ENCODE measurements at regions not wholly inside any gene's neighbourhood (a gene's known extent, or its start where the extent isn't known, plus 50 kb on each side); places are given as distances from the start of the nearest gene placed in this dataset.

DNA sequence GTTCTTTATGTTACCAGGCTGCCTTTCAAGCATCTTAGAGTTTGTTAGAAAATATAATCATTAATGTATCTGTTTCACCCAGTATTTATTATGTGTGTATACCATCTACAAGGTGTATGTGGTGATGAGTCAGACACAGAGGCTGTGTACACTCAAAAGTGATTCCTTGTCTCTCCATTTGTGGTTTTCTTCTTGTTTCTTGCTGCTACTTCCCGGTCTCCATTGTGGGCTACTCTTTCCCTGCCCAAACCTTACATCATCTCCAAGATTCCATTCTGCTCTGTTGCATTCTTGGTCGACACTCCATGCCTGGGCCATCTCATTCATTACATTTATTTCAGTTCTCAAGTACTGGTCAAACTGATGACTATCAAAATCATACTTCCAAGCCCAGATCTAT is 182.2 kb upstream of the STXBP5 start:
- TF ChIP-seq CTCF (IDR thresholded peaks at IDR 0.05; ENCODE audit: insufficient read depth, low read depth, low read length) (no peak), EZH2 (IDR thresholded peaks at IDR 0.05; ENCODE audit: insufficient read depth, low read length) (no peak)
